IMR-90 (cell line): ENCODE measurements at regions not wholly inside any gene's neighbourhood (a gene's known extent, or its start where the extent isn't known, plus 50 kb on each side); places are given as distances from the start of the nearest gene placed in this dataset.

Experiments
- ATAC-seq: fragments of 200-7000 bp; cut with Tn5 transposase; 2 replicates; pipeline ENCODE4 v1.9.1; 2020; ENCODE audit warnings: low read depth, mild to moderate bottlenecking, moderate library complexity
- BruUV-seq: library from RNA; stranded (reverse); fragments of 400-500 nt; replicated peaks from 2 replicates; lab custom pipeline; 2021; lab: Mats Ljungman, UMichigan
- CTCF ChIA-PET: fragments of 300-600 bp; formaldehyde crosslinking; extraction: SDS; loops from one replicate; lab custom pipeline; 2021; ENCODE audit warnings: antibody characterized with exemption; lab: Yijun Ruan, JAX
- POLR2A ChIA-PET: fragments of 300-600 bp; sonication (Branson Sonifier 250); formaldehyde crosslinking; loops from one replicate; lab custom pipeline; 2022; ENCODE audit warnings: antibody characterized with exemption; ENCODE audit not compliant: unreplicated experiment; lab: Charles Lee
- DNase-seq: peaks from one replicate; pipeline ENCODE4 v3.0.0; 2013
- H2AFZ ChIP-seq: replicated peaks from 2 replicates; pipeline ENCODE3; 2013; ENCODE audit warnings: low read length, mild to moderate bottlenecking; ENCODE audit not compliant: poor library complexity
- H2AK5ac ChIP-seq: 2 replicates; pipeline ENCODE4 v1.6.1; 2013; ENCODE audit warnings: low read depth, low read length, inconsistent platforms
- H2AK9ac ChIP-seq: replicated peaks from 2 replicates; pipeline ENCODE3; 2013; ENCODE audit warnings: mild to moderate bottlenecking, low read depth, low read length, moderate library complexity; ENCODE audit not compliant: poor library complexity
- H2BK120ac ChIP-seq: 2 replicates; pipeline ENCODE4 v1.6.1; 2013; ENCODE audit warnings: low read depth, low read length, inconsistent platforms
- H2BK15ac ChIP-seq: 3 replicates; pipeline ENCODE4 v1.6.1; 2013; ENCODE audit warnings: low read depth, low read length, inconsistent platforms
- H2BK20ac ChIP-seq: 2 replicates; pipeline ENCODE4 v1.6.1; 2013; ENCODE audit warnings: low read depth, mild to moderate bottlenecking, inconsistent platforms, low read length, moderate library complexity
- H2BK5ac ChIP-seq: 2 replicates; pipeline ENCODE4 v1.6.1; 2013; ENCODE audit warnings: mild to moderate bottlenecking, low read depth, low read length, inconsistent platforms; ENCODE audit not compliant: poor library complexity, severe bottlenecking
- H3K14ac ChIP-seq: replicated peaks from 2 replicates; pipeline ENCODE4 v1.6.1; 2013; ENCODE audit warnings: low read depth, low read length, inconsistent platforms
- H3K18ac ChIP-seq: 2 replicates; pipeline ENCODE4 v1.6.1; 2013; ENCODE audit warnings: low read depth, low read length, control low read depth
- H3K23ac ChIP-seq: 2 replicates; pipeline ENCODE4 v1.6.1; 2013; ENCODE audit warnings: low read depth, low read length, inconsistent platforms
- H3K27ac ChIP-seq: 2 replicates; pipeline ENCODE4 v1.5.1; 2013; ENCODE audit warnings: mild to moderate bottlenecking, control low read depth, low read length; ENCODE audit not compliant: insufficient read depth
- H3K27me3 ChIP-seq: 2 replicates; pipeline ENCODE4 v1.6.1; 2013; ENCODE audit warnings: low read length; ENCODE audit not compliant: control insufficient read depth, insufficient read depth
- H3K36me3 ChIP-seq: 2 replicates; pipeline ENCODE4 v1.6.1; 2013; ENCODE audit warnings: low read length, mixed read lengths; ENCODE audit not compliant: control insufficient read depth, insufficient read depth
- H3K4ac ChIP-seq: 2 replicates; pipeline ENCODE4 v1.6.1; 2013; ENCODE audit warnings: low read depth, low read length, inconsistent platforms
- H3K4me1 ChIP-seq: 2 replicates; pipeline ENCODE4 v1.6.1; 2013; ENCODE audit warnings: low read length, mixed read lengths; ENCODE audit not compliant: control insufficient read depth, insufficient read depth
- H3K4me2 ChIP-seq: 2 replicates; pipeline ENCODE4 v1.6.1; 2013; ENCODE audit warnings: low read depth, mild to moderate bottlenecking, control low read depth, low read length, moderate library complexity
- H3K4me3 ChIP-seq: 2 replicates; pipeline ENCODE4 v1.5.1; 2013; ENCODE audit warnings: low read depth, mild to moderate bottlenecking, control low read depth, low read length, moderate library complexity; ENCODE audit not compliant: insufficient read depth
- H3K56ac ChIP-seq: 2 replicates; pipeline ENCODE4 v1.6.1; 2013; ENCODE audit warnings: low read length, inconsistent platforms; ENCODE audit not compliant: insufficient read depth; ENCODE audit errors: extremely low read depth
- H3K79me1 ChIP-seq, 2 experiments: 2 replicates each; pipeline ENCODE4 v1.6.1; 2013; ENCODE audit warnings: low read length in 2 of 2, inconsistent platforms in 1 of 2, low read depth in 1 of 2
- H3K9ac ChIP-seq: 2 replicates; pipeline ENCODE4 v1.6.1; 2013; ENCODE audit warnings: low read depth, low read length, control low read depth
- H3K9me1 ChIP-seq: 2 replicates; pipeline ENCODE4 v1.6.1; 2013; ENCODE audit warnings: low read length, inconsistent platforms; ENCODE audit not compliant: insufficient read depth
- H3K9me3 ChIP-seq: 2 replicates; pipeline ENCODE4 v1.6.1; 2013; ENCODE audit warnings: low read length; ENCODE audit not compliant: control insufficient read depth, insufficient read depth
- H4K20me1 ChIP-seq: 2 replicates; pipeline ENCODE4 v1.6.1; 2013; ENCODE audit warnings: low read length, inconsistent platforms; ENCODE audit not compliant: insufficient read depth
- H4K5ac ChIP-seq: 2 replicates; pipeline ENCODE4 v1.6.1; 2013; ENCODE audit warnings: mild to moderate bottlenecking, low read depth, low read length, control low read depth
- H4K8ac ChIP-seq, 2 experiments: 2 replicates each; pipeline ENCODE4 v1.6.1; 2013; ENCODE audit warnings: low read depth in 2 of 2, low read length in 2 of 2, control low read depth in 1 of 2, inconsistent platforms in 1 of 2
- H4K91ac ChIP-seq: 2 replicates; pipeline ENCODE4 v1.6.1; 2013; ENCODE audit warnings: low read depth, low read length, inconsistent platforms; ENCODE audit not compliant: insufficient read depth
- BHLHE40 ChIP-seq: fragments of 150-350 bp; IDR thresholded peaks from 2 replicates; pipeline ENCODE4 v1.6.1; 2016; ENCODE audit warnings: mild to moderate bottlenecking, low read depth, low read length
- CEBPB ChIP-seq: IDR thresholded peaks from 2 replicates; pipeline ENCODE4 v1.6.1; 2012; ENCODE audit warnings: low read depth, low read length, improper control_type of control experiment
- CHD1 ChIP-seq: IDR thresholded peaks from 2 replicates; pipeline ENCODE4 v1.6.1; 2012; ENCODE audit warnings: low read depth, low read length, improper control_type of control experiment
- CTCF ChIP-seq: conservative IDR thresholded peaks from 2 replicates; pipeline ENCODE4 v1.5.1; 2012; ENCODE audit warnings: mild to moderate bottlenecking, low read depth, low read length, improper control_type of control experiment
- ELK1 ChIP-seq: fragments of 150-350 bp; IDR thresholded peaks from 2 replicates; pipeline ENCODE4 v1.6.1; 2016; ENCODE audit warnings: low read depth, mild to moderate bottlenecking, low read length, moderate library complexity, borderline replicate concordance
- FOS ChIP-seq: fragments of 150-350 bp; IDR thresholded peaks from 2 replicates; pipeline ENCODE4 v1.6.1; 2016; ENCODE audit warnings: low read depth, low read length
- MAFK ChIP-seq: IDR thresholded peaks from 2 replicates; pipeline ENCODE4 v1.6.1; 2012; ENCODE audit warnings: low read depth, low read length, improper control_type of control experiment
- MXI1 ChIP-seq: IDR thresholded peaks from 2 replicates; pipeline ENCODE4 v1.6.1; 2012; ENCODE audit warnings: low read depth, mild to moderate bottlenecking, low read length, moderate library complexity, borderline replicate concordance
- NFE2L2 ChIP-seq: fragments of 150-350 bp; IDR thresholded peaks from 2 replicates; pipeline ENCODE4 v1.6.1; 2016; ENCODE audit warnings: low read depth, mild to moderate bottlenecking, low read length
- POLR2A ChIP-seq: IDR thresholded peaks from 2 replicates; pipeline ENCODE4 v1.6.1; 2012; ENCODE audit warnings: mild to moderate bottlenecking, low read depth, low read length
- RAD21 ChIP-seq: IDR thresholded peaks from 2 replicates; pipeline ENCODE4 v1.6.1; 2012; ENCODE audit warnings: low read length, improper control_type of control experiment
- RCOR1 ChIP-seq: IDR thresholded peaks from 2 replicates; pipeline ENCODE4 v1.6.1; 2012; ENCODE audit warnings: mild to moderate bottlenecking, low read length, improper control_type of control experiment; ENCODE audit not compliant: insufficient replicate concordance
- RFX5 ChIP-seq: IDR thresholded peaks from 2 replicates; pipeline ENCODE4 v1.8.0; 2012; ENCODE audit warnings: low read depth, mild to moderate bottlenecking, low read length, moderate library complexity
- SMC3 ChIP-seq: fragments of 150-350 bp; IDR thresholded peaks from 2 replicates; pipeline ENCODE4 v1.6.1; 2016; ENCODE audit warnings: low read depth, mild to moderate bottlenecking, antibody characterized with exemption, low read length, moderate library complexity
- USF2 ChIP-seq: fragments of 150-350 bp; IDR thresholded peaks from 2 replicates; pipeline ENCODE4 v1.6.1; 2017; ENCODE audit warnings: mild to moderate bottlenecking, antibody characterized with exemption, low read length, low read depth
- WGBS, 2 experiments: methylation state at CpG; one replicate each; pipeline versions ENCODE4 v1.1.5 to v1.1.7; 2013; ENCODE audit warnings: missing lambda C conversion rate in 2 of 2; ENCODE audit not compliant: insufficient read length in 1 of 2; ENCODE audit errors: extremely low coverage in 2 of 2; 5-methylcytosine and 5-hydroxymethylcytosine counted together
- dilution Hi-C: fragments of 300-500 bp; cut with HindIII; formaldehyde crosslinking; loops from one replicate; pipeline ENCODE4 v1.14.3; 2018; ENCODE audit warnings: low sequenced_read_pairs; ENCODE audit not compliant: unreplicated experiment
- in situ Hi-C: fragments of 300-500 bp; cut with MboI; formaldehyde crosslinking; loops from 3 replicates; pipeline ENCODE4 v1.14.3; 2019; ENCODE audit warnings: low sequenced_read_pairs, inconsistent platforms, mixed read lengths
- intact Hi-C: fragments of 100-400 bp; cut with micrococcal nuclease; formaldehyde crosslinking; loops from 2 replicates; pipeline ENCODE4 v1.10.0; 2022

- in situ Hi-C loops (no loop called here), intact Hi-C loops (no loop called here), dilution Hi-C loops (no loop called here)
- H3K18ac ChIP-seq = no peak overlapping the region
- ChIA-PET POLR2A (no interaction called here), CTCF (no interaction called here)
- H2BK15ac ChIP-seq = no peak overlapping the region
- H2BK20ac ChIP-seq = no peak overlapping the region
- H3K79me1 ChIP-seq = peaks cover 34 to 72% of the 10 kb centered on the region in 2 experiments
- no peak overlapping the region for H4K5ac ChIP-seq
- peaks cover 82% of the 10 kb centered on the region for H4K20me1 ChIP-seq
- H3K9ac ChIP-seq = no peak overlapping the region
- H3K36me3 ChIP-seq = peaks cover 3% of the 10 kb centered on the region
- no peak overlapping the region for H3K27ac ChIP-seq
- H3K14ac ChIP-seq = no peak overlapping the region
- H3K56ac ChIP-seq = no peak overlapping the region
- no peak overlapping the region for H3K4me3 ChIP-seq
- ATAC-seq (no peak), DNase-seq (no peak)
- no peak overlapping the region for H2BK5ac ChIP-seq
- H2AK5ac ChIP-seq = no peak overlapping the region
- no peaks in the 10 kb centered on the region for H3K27me3 ChIP-seq
- 87% methylated on average over 13 of the region's 29 CpGs; no CpG with 5 or more reads in 1 of the 2 experiments for WGBS, 2 experiments
- H3K4ac ChIP-seq = no peak overlapping the region
- H2BK120ac ChIP-seq = no peak overlapping the region
- H3K4me1 ChIP-seq = peaks cover 10% of the 10 kb centered on the region
- no peak overlapping the region for H3K4me2 ChIP-seq
- H3K9me3 ChIP-seq = no peaks in the 10 kb centered on the region
- 0 out of 2 replicates have a peak, but pooled peaks cover 6% of the 10 kb centered on the region for H3K9me1 ChIP-seq
- no peak overlapping the region for H2AFZ ChIP-seq
- H4K8ac ChIP-seq = no peak overlapping the region
- H4K91ac ChIP-seq = no peak overlapping the region
- peak overlapping the region; percentile 39 for H2AK9ac ChIP-seq
- no TSS peak for BruUV-seq
- H3K23ac ChIP-seq = no peak overlapping the region
- TF ChIP-seq RFX5 = no peak
- TF ChIP-seq CEBPB = no peak
- TF ChIP-seq FOS = no peak
- no peak for TF ChIP-seq MXI1
- TF ChIP-seq ELK1 = no peak
- no peak for TF ChIP-seq CHD1
- no peak for TF ChIP-seq MAFK
- no peak for TF ChIP-seq NFE2L2
- no peak for TF ChIP-seq SMC3
- no peak for TF ChIP-seq BHLHE40
- no peak for TF ChIP-seq RAD21
- no peak for TF ChIP-seq RCOR1
- TF ChIP-seq POLR2A = no peak
- TF ChIP-seq USF2 = no peak
- TF ChIP-seq CTCF = no peak
Measured at GRCh38 chr19:5290336-5291262, 50.0 kb downstream of the PTPRS start.
